ENCODE measurements at regions not wholly inside any gene's neighbourhood (a gene's known extent, or its start where the extent isn't known, plus 50 kb on each side); places are given as distances from the start of the nearest gene placed in this dataset.

- Histone ChIP-seq H3K4me2 (no peak overlapping the region), H3K27me3 (ENCODE audit: insufficient read depth, low read depth) (no peaks in the 10 kb centered on the region), H2AFZ (ENCODE audit: low read depth) (no peak overlapping the region), H3K4me1 (ENCODE audit: low read depth, poor library complexity, severe bottlenecking) (no peaks in the 10 kb centered on the region), H3K36me3 (ENCODE audit: insufficient read depth) (no peaks in the 10 kb centered on the region), H3K9ac (no peak overlapping the region), H3K27ac (no peak overlapping the region), H4K20me1 (ENCODE audit: insufficient read depth) (no peaks in the 10 kb centered on the region), H3K79me2 (ENCODE audit: insufficient read depth, low read depth) (no peaks in the 10 kb centered on the region), H3K4me3 (IDR thresholded peaks at IDR 0.05; ENCODE audit: insufficient read depth, low read depth, low read length) (no peak overlapping the region)
- no peak for TF ChIP-seq CTCF (conservative IDR thresholded peaks at IDR 0.05; ENCODE audit: low read depth, low read length)
Measured at GRCh38 chr5:72558383-72558782, 51.2 kb upstream of the ZNF366 start.

GRCh38 chr5:72558046-72558336, 50.8 kb upstream of the ZNF366 start:
- Histone ChIP-seq H4K20me1 (ENCODE audit: insufficient read depth) (no peaks in the 10 kb centered on the region), H3K27ac (no peak overlapping the region), H2AFZ (ENCODE audit: low read depth) (no peak overlapping the region), H3K4me1 (ENCODE audit: low read depth, poor library complexity, severe bottlenecking) (no peaks in the 10 kb centered on the region), H3K4me2 (no peak overlapping the region), H3K4me3 (IDR thresholded peaks at IDR 0.05; ENCODE audit: insufficient read depth, low read depth, low read length) (no peak overlapping the region), H3K27me3 (ENCODE audit: insufficient read depth, low read depth) (no peaks in the 10 kb centered on the region), H3K79me2 (ENCODE audit: insufficient read depth, low read depth) (no peaks in the 10 kb centered on the region), H3K9ac (no peak overlapping the region), H3K36me3 (ENCODE audit: insufficient read depth) (no peaks in the 10 kb centered on the region)
- TF ChIP-seq CTCF (conservative IDR thresholded peaks at IDR 0.05; ENCODE audit: low read depth, low read length), result no peak

GRCh38 chr5:72557167-72558045, 50.2 kb upstream of the ZNF366 start:
- no peaks in the 10 kb centered on the region for H3K79me2 ChIP-seq (ENCODE audit: insufficient read depth, low read depth)
- no peak for TF ChIP-seq CTCF (conservative IDR thresholded peaks at IDR 0.05; ENCODE audit: low read depth, low read length)
- no peaks in the 10 kb centered on the region for H3K27me3 ChIP-seq (ENCODE audit: insufficient read depth, low read depth)
- no peak overlapping the region for H3K27ac ChIP-seq
- H3K4me3 ChIP-seq (IDR thresholded peaks at IDR 0.05; ENCODE audit: insufficient read depth, low read depth, low read length), result no peak overlapping the region
- no peaks in the 10 kb centered on the region for H3K4me1 ChIP-seq (ENCODE audit: low read depth, poor library complexity, severe bottlenecking)
- H4K20me1 ChIP-seq (ENCODE audit: insufficient read depth), result no peaks in the 10 kb centered on the region
- no peaks in the 10 kb centered on the region for H3K36me3 ChIP-seq (ENCODE audit: insufficient read depth)
- H2AFZ ChIP-seq (ENCODE audit: low read depth), result no peak overlapping the region
- H3K9ac ChIP-seq, result no peak overlapping the region
- H3K4me2 ChIP-seq, result no peak overlapping the region
